ENCODE measurements at regions not wholly inside any gene's neighbourhood (a gene's known extent, or its start where the extent isn't known, plus 50 kb on each side); places are given as distances from the start of the nearest gene placed in this dataset.

GRCh38 chr12:13769966-13770365 is 211.4 kb downstream of the GRIN2B start:
- TF ChIP-seq POLR2AphosphoS5 (IDR thresholded peaks at IDR 0.05; ENCODE audit: low read depth, low read length) = no peak
- no peak for TF ChIP-seq TAF1 (IDR thresholded peaks at IDR 0.05; ENCODE audit: borderline replicate concordance, insufficient read depth, low read length)
- TF ChIP-seq REST (IDR thresholded peaks at IDR 0.05; ENCODE audit: insufficient read depth in 1 of 2, low read depth in 2 of 2, low read length in 2 of 2) = no peak

Measured in PFSK-1 (cell line).